SKM-1 treated with dmso at 0.1 percent for 144 hours (cell line): ENCODE measurements at regions not wholly inside any gene's neighbourhood (a gene's known extent, or its start where the extent isn't known, plus 50 kb on each side); places are given as distances from the start of the nearest gene placed in this dataset.
"Not testable (repeated sequence)": the region's sequence is repeated elsewhere in the genome, so short reads cannot be mapped to it uniquely, and the experiment has no call there.

ENCODE experiments used
- DNase-seq: peaks from one replicate; lab custom pipeline; 2025; ENCODE audit not compliant: unreplicated experiment; lab: John Stamatoyannopoulos, UW

DNA sequence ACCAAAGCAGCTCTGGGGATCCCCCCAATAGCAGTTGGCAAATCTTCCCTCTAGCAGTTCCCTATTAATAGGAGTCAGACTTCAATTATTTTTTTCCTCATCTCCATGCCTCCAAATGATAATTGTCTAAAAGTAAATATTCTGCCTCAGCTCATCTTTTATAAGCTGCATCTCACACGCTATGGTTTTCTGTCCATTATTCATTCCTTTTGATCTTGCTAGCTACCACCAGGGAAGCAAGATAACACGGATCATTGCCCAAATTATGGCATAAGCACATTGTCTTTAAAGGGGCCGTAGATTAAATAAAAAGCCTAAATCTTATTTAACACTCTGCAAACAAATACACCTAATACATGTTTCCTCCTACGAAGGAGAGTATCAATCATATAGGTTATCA, 670.8 kb upstream of the FLRT2 start:
- DNase-seq: no peak

DNA sequence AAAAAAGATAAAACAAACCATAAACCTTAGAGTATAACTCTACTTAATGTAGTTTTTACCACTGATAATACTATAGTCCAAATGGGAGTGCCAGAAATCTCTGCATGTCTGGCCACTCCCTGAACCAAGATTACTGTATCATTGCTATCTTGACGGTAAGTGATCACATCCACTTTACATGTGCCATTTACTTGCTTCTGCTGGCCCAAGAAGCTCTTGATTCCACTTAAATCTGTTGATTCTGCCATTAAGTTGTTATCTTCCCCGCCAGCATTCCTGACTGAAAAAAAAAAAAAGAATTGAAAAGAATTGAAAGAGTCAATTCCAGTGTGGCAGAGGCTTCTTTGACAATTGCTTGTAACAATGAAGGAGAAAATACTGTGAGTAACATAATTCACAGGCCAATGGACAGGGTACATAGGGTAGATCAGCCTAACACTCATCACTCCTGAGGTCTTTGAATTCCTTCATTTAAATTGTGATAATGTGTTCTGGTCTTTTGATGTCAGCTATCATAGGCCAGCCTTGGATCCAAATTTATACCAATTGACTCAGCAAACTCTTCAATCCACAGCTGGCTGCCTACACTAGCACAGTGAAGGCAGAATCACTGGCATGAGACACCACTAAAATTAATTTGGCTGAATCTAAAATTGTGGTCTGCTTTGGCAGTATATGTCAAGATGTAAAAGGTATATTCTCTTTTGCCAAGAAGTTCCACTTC, 665.2 kb upstream of the FLRT2 start:
- no peak for DNase-seq

DNA sequence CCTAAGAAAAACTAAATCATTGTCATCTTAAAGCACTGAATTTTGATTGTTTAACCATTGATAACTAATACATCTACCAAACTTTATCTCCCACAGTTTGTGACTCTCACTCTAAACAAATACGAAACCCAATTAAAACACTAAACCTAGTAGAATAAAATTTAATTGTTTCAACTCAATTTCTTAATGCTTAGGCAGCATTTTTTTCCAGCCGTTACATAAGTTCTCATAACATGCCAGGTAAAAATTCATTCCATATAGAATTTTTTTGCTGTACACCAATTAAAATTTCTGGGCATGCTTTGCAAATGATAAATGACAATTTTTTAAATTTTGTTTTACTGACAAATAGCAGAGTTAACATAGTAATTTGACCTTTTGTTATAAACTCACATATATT, 658.2 kb upstream of the FLRT2 start:
- no peak for DNase-seq

DNA sequence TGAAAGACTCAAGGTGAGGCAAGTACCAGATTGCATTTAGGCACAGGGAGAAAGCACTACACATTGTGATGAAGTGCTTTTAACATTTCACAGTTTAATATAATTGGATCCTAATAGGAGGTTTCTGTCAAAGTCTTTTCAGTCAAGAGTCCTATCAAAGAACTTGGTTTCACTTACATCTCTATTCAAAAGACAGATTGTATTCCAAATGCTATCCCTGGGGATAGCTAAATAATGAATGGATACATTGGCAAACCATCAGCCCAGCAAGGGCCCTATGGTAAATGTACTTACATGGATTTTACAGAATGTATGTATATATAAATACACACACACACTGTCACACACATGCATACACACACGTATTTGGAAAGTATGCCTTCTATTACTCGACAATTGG, 655.5 kb upstream of the FLRT2 start:
- DNase-seq: no peak

DNA sequence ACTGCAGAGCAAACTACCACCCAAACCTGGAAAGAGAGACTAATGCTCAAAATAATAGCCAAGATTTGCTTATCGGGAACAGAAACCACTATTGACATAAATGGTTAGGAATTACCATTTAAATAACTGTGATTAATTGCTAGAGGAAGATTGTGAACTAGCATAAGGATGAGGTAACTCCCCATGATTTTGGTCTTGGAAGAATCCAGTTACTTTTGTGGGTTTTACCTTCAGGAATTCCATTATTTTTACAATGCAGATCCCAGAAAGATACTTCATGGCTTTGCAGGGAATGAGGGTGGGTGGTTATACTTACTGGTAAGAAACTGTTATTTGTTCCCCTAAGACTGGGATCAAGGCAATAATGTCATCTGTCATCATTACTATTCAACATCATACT, 652.9 kb upstream of the FLRT2 start:
- DNase-seq: no peak

DNA sequence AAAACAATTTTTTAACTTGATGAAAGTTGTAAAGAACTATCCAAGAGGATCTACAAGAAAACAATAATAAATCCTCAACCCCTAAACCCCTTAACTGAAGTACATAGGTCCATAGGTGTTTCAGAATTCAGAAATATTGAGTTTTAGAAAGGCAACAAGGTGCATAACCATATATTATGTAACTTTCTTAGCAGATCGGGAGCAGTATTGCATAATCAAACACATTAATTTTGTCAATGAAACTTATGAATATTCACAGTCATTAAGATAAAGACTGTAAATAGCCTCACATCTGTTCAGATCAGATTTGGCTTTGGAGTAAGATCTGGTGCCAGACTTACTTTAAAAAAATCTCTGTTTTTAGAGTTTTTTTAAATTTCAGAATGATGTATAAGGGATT, 647.1 kb upstream of the FLRT2 start:
- DNase-seq: no peak

DNA sequence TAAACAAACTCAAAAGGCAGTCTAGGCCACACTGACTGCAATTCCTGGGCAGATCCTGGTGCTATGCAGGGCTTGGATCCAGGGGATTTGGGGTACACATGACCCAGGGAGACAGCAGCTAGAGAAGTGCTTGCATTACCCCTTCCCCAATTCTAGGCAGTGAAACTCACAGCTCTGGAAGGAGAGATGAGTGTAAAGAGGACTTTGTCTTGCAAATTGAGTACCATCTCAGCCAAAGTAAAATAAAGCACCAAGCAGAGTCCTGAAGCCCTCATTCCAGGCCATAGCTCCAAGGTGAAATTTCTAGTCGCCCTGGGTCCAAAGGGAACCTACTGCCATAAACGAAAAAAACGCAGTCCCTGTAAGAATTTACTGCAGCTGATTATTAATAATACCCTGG, 644.9 kb upstream of the FLRT2 start:
- no peak for DNase-seq

DNA sequence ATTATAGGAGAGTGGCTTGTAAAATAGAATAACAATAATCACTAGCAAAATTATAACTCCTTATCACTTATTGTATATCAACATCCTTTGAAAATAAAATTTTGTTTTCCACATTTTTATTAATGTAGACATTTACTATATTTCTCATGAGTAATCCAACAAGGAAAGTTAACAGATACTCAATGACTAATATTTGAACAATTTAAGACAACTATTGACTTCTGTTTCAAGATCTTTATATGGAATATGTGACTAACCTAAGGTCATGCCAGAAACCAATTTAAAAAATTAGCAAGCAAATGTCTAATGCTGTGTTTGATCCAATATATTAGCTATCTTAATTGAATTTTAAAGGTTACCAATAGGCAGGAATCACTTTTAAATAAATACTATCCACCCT, 638.5 kb upstream of the FLRT2 start:
- DNase-seq: no peak

DNA sequence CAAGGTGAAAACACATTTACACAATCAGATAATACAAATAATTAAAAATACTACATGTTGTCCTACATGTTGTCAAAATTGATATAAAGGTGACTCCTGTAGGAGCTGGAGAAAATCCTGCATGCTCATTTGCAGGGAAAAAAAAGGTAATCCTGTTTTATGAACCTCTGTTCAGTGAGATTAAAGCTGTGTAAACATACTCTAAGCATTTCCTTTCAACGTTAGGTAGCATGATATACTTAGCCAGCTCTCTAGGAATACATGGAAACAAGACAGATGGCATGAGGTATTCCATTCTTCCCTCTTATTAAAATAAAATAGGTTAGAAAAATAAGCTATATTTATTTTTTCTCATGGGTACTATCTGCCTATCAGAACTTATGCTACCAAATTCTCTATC, 635.7 kb upstream of the FLRT2 start:
- no peak for DNase-seq

DNA sequence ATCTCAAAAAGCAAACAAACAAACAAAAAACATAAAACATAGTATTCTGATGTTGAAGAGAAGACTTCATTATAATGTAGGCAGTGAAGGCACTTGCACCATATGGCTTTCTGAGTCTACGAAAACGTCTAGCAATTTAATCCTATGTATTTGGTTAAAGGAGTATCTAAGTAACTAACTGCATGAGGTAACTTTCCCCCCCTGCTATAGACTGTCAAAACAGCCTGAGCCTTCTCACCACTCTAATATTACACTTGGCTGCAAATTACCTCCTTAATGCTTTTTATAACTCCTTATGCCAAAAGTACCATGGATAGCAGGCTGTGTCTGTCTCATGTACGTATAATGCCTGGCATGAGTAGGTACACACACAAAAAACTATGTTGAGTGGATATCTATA, 607.6 kb upstream of the FLRT2 start:
- no peak for DNase-seq

DNA sequence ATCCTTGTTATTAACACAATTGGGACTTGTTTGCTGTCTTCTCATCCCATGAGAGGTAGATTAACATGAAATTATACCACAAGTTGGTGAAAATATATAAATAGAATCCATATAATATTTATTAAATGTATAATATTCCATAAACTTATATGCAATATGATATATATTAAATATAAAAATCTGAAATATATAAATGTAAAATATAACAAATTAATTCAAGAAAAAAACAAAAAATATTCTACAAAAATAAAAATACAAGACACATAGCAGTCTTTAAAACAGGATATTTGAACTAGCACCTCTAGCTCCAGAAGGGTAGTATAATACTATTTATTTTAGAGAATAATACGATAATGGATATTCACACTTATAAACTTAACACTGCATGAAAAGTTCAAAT, 603.3 kb upstream of the FLRT2 start:
- no peak for DNase-seq

DNA sequence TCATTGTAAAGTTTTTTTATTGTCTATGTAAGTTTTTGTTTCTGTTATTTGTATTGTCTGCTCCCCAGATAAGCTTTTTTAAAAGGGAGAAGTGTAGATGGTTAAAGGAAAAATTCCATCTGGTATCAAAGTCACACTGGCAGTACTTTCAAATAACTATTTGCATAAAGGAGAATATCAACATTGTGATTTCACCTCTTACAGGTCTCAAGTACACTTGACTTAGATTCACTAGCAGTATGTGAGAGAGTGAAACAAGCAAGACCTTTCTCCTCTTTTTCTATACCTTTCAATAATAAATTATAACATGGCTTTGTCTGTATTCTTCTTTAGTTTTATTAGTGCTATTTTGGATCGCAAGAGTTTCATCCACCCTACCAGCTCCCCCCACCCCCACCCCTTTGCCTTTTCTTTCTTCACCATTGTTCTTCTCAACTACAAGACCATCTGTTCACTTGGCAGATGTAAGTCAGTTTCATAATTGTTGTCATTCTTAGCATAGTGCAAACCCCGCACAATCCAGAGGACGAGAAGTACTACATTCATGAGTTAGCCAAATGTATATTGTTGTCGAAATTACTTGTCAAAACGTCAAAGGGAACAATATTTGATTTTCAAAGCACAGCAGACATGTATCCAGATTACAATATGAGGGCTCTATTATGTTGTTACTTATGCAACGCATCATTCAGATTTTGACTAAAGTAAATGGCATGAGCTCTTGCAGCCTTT, 602.7 kb upstream of the FLRT2 start:
- DNase-seq: no peak

DNA sequence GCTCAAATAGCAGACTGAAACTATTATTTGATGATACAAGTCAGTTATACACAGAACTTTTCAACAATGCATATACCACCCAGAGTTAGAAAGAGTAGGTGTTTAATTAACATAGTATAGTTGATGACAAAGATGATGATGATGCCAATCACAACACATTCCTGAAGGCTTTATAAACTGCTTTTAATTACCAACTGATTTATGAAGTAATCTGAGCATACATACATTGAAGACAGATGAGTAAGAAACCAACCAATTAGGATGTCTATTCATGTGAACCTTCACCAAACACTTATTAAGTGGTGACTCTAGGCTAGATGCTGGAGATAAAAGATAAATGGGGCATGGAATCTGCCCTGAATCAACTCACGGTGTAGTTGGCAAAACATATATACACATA, 600.9 kb upstream of the FLRT2 start:
- no peak for DNase-seq

DNA sequence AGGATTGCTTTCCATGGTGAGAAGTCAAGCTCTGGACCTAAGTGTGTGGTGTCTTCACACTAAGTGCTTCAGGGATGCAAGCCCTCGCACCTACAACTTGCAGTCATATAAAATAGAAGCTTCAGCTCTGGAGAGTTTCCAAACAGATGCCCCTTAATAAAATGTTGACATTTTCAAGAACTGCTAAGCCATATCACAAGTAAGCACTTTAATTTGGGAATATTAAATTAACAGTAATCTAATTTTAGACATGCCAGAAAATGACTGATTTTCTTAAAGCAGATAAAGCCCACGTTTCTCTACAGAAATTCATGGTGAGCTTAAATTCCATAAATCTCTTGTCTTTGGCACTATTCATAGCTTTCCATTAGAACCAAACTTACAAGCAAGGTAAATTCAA, 600.1 kb upstream of the FLRT2 start:
- no peak for DNase-seq

DNA sequence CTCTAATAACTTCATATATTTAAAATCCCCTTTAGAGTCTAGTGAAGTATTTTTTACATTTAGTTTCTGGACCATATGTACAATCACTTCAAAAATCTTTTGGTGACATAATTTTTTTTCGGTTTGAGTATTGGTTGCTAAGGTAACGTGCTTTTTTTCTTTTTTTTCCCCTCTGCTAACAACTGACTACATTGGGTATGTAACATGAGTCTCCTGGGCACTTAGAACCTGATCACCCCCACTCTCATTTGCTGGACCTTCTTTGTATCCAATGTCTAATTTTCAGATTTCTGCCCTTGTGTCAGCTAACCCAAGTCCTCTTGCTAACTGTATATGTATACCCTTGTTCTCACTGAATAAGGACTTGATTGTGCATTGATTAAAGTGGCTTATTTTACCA, 592.9 kb upstream of the FLRT2 start:
- no peak for DNase-seq

DNA sequence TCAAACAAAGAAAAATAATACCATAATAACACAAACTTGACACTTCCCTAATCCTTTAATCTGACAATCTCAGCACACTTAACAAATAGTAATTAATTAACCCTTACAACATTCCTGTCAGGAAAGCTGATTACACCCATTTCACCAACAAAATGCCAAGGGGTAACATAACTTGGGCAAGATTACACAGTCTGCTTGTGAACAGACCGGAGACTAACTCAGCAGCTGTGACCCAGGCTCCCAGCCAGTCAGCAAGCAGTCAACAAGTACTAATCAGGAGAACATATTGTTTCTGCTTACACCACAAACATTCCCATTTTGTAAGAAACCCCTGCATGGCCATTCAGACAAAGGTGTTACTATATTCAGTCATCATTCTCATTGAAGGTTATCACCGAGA, 592.5 kb upstream of the FLRT2 start:
- no peak for DNase-seq

DNA sequence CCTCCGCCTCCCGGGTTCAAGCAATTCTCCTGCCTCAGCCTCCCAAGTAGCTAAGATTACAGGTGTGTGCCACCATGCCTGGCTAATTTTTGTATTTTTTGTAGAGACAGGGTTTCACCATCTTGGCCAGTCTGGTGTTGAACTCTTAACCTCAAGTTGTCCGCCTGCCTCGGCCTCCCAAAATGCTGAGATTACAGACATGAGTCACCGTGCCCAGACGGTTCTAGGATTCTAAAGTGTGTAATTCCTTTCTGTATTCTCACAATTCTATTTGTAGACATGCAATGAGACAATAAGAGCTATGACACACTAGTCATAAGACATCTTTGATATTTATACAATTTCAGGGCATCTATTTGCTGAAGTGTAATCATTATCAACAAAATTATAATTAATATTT, 585.0 kb upstream of the FLRT2 start:
- not testable (repeated sequence) for DNase-seq

DNA sequence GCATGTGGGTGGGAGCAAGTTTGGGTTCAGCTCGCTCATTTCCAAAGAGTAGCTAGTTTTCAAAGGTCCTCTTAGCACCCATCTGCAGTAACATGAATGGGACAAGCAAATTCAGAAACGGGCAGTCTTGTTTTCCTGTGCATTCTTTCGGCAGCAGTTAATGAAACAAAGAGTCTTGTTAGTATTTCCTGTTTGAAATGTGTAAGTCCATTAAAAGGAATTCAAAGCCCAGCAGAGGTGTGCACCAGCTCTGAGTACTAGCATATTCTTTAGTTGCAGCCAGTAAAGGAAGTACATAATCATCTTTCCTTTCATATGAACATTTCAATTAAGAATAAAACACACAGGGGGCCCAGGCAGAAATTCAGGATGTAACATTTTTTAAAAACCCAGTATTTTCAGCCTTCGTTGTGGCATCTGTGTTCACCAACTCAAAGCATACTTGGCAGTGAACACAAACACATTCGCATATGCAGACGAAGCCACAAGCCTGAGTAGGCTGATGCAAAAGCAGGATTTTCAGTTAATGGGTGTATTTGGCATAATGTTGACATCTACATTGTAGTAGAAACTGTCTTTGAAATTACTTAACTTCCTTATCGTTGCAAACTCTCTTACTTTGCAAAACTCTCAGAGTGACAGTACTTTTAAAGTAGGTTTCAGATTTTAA, 570.0 kb upstream of the FLRT2 start:
- no peak for DNase-seq

DNA sequence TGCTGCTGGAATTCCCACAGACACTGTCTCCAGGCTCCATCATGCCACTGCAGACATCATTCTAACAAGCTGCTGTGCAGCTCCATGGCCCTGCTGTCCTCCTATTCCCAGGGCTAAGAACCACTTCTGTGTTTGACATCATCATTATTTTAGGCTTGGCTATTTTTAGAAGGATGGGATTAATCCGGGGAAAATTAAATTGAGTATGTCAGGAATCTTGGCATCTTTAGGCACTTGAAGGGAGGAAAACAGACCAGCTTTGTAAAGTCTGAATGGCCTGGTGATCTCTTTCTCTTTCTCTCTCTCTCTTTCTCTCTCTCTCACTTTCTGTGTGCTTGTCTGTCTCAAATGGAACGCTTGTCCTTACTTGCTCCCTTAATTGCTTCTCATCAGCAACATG, 568.3 kb upstream of the FLRT2 start:
- no peak for DNase-seq

DNA sequence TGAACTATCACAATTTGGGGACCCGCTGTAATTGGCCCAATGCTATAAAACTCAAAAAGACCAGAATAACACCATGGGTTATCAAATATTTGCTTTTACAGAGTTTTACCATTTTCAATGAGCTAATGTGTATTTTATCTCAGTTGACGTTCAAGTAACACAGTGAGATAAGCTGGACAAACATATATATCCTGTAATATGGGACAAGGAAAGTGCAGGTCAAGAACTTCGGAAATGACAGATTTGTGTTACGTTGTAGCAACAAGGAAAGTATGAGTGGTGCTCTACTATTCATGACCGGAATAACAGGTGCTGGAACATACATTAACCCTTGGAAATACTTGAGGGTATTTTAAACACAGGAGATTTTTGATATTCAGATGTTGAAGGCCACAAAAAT, 566.4 kb upstream of the FLRT2 start:
- no peak for DNase-seq

DNA sequence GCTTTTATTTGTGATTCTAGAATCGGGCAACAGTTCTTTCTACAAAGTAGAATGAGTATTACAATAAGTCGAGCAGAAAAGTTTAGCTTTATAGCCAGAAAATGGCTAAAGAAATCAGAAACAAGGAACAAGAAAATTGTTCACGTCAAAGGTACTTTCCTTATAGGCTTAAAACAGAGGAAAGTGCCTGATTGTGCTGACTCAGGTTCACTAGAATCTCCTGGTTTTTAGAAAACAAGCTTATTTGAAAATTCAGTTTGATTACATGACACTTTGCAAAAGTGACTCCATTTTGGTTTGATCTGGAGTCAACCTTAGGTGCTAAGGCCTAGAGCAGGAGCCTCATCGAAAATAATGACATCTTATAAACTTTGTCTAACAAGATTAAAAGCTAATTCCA, 564.7 kb upstream of the FLRT2 start:
- DNase-seq: no peak

DNA sequence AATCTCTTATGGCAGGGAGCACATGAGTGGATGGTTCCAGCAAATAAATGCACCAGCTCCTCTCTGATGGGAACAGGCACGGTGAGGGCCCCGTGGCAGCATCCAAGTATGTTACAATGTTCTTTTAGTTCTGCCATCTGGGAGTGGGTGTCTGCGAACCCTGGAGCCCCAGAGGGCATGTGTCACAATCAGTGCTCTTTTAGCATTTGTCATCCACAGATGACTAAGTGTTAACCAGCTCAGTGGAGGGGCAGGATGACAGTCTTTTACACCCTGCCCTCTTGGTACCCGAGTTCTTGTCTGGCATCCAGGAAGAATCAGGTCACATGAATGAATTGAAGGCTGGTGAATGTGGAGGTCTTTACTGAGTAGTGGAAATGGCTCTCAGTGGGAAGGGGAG, 560.4 kb upstream of the FLRT2 start:
- DNase-seq: no peak
